PC-3 (cell line): ENCODE measurements at regions not wholly inside any gene's neighbourhood (a gene's known extent, or its start where the extent isn't known, plus 50 kb on each side); places are given as distances from the start of the nearest gene placed in this dataset.

Source experiments
- ATAC-seq: fragments of 200-7000 bp; cut with Tn5 transposase; 2 replicates; pipeline ENCODE4 v1.9.1; 2020; ENCODE audit warnings: mild to moderate bottlenecking, moderate library complexity
- BruUV-seq: library from RNA; stranded (reverse); fragments of 400-500 nt; replicated peaks from 2 replicates; lab custom pipeline; 2021; lab: Mats Ljungman, UMichigan
- CTCF ChIA-PET: fragments of 300-600 bp; sonication (Branson Sonifier 250); formaldehyde crosslinking; loops from one replicate; lab custom pipeline; 2022; ENCODE audit warnings: antibody characterized with exemption; lab: Charles Lee
- POLR2A ChIA-PET: fragments of 300-600 bp; sonication (Branson Sonifier 250); formaldehyde crosslinking; loops from one replicate; lab custom pipeline; 2022; ENCODE audit warnings: antibody characterized with exemption; ENCODE audit not compliant: unreplicated experiment; lab: Charles Lee
- DNase-seq: peaks from one replicate; pipeline ENCODE4 v3.0.0-alpha.2; 2015
- H2AFZ ChIP-seq: fragments of 300-600 bp; sonication (generic); 2 replicates; pipeline ENCODE4 v1.6.0; 2016; ENCODE audit warnings: antibody characterized with exemption, low read length
- H3F3A ChIP-seq: fragments of 300-600 bp; sonication (generic); one replicate; pipeline ENCODE4 v1.6.0; 2017; ENCODE audit warnings: antibody characterized with exemption, low read length, control low read depth, mild to moderate bottlenecking; ENCODE audit not compliant: unreplicated experiment
- H3K27ac ChIP-seq: fragments of 300-600 bp; sonication (generic); 2 replicates; pipeline ENCODE4 v1.5.1; 2016; ENCODE audit warnings: mild to moderate bottlenecking, low read length
- H3K27me3 ChIP-seq: fragments of 300-600 bp; sonication (generic); 2 replicates; pipeline ENCODE4 v1.6.1; 2016; ENCODE audit warnings: low read length, mixed read lengths
- H3K36me3 ChIP-seq: fragments of 300-600 bp; sonication (generic); 2 replicates; pipeline ENCODE4 v1.6.1; 2016; ENCODE audit warnings: low read depth, mixed run types, low read length, mixed read lengths
- H3K4me1 ChIP-seq: fragments of 300-600 bp; sonication (generic); 2 replicates; pipeline ENCODE4 v1.5.1; 2016; ENCODE audit warnings: low read length; ENCODE audit not compliant: insufficient read depth
- H3K4me2 ChIP-seq: fragments of 300-600 bp; sonication (generic); 2 replicates; pipeline ENCODE4 v1.6.0; 2016; ENCODE audit warnings: low read length
- H3K4me3 ChIP-seq: fragments of 300-600 bp; sonication (generic); 2 replicates; pipeline ENCODE4 v1.5.1; 2016; ENCODE audit warnings: mild to moderate bottlenecking, low read length, mixed read lengths
- H3K79me2 ChIP-seq: fragments of 300-600 bp; sonication (generic); 2 replicates; pipeline ENCODE4 v1.6.1; 2017; ENCODE audit warnings: low read length, mixed read lengths
- H3K9ac ChIP-seq: fragments of 300-600 bp; sonication (generic); 2 replicates; pipeline ENCODE4 v1.6.0; 2016; ENCODE audit warnings: mild to moderate bottlenecking, low read length
- H3K9me2 ChIP-seq: fragments of 300-600 bp; sonication (generic); replicated peaks from 2 replicates; pipeline ENCODE4 v1.6.1; 2016; ENCODE audit warnings: mixed run types, low read length, mixed read lengths
- H3K9me3 ChIP-seq: fragments of 300-600 bp; sonication (generic); 2 replicates; pipeline ENCODE4 v1.6.1; 2016; ENCODE audit warnings: low read length, mixed read lengths
- H4K20me1 ChIP-seq: fragments of 300-600 bp; sonication (generic); 2 replicates; pipeline ENCODE4 v1.6.1; 2016; ENCODE audit warnings: low read length, mixed read lengths
- CTCF ChIP-seq: fragments of 300-600 bp; sonication (generic); conservative IDR thresholded peaks from 2 replicates; pipeline ENCODE4 v1.5.1; 2017; ENCODE audit warnings: antibody characterized with exemption, low read depth, mild to moderate bottlenecking, low read length
- EZH2 ChIP-seq: fragments of 300-600 bp; sonication (generic); IDR thresholded peaks from one replicate; pipeline ENCODE4 v1.6.1; 2017; ENCODE audit warnings: antibody characterized with exemption, mild to moderate bottlenecking, low read length; ENCODE audit not compliant: unreplicated experiment
- EZH2phosphoT487 ChIP-seq: fragments of 300-600 bp; sonication (generic); IDR thresholded peaks from 2 replicates; pipeline ENCODE4 v1.6.1; 2018; ENCODE audit warnings: mild to moderate bottlenecking, antibody characterized with exemption, low read length, borderline replicate concordance
- intact Hi-C: fragments of 100-400 bp; cut with micrococcal nuclease; formaldehyde crosslinking; loops from 2 replicates; pipeline ENCODE4 v1.9.0; 2023

GRCh38 chr9:7578951-7579350 lies 220.6 kb downstream of the DMAC1 start:
- POLR2A ChIA-PET: no interaction called here
- intact Hi-C loops: no loop called here
- Histone ChIP-seq H4K20me1 (no peaks in the 10 kb centered on the region), H3K9me2 (no peaks in the 10 kb centered on the region), H3F3A (no peaks in the 10 kb centered on the region), H3K27ac (no peak overlapping the region), H3K9me3 (no peaks in the 10 kb centered on the region), H3K4me2 (no peak overlapping the region), H3K4me3 (no peak overlapping the region), H3K79me2 (no peaks in the 10 kb centered on the region), H3K9ac (no peak overlapping the region), H3K4me1 (no peaks in the 10 kb centered on the region), H3K27me3 (no peaks in the 10 kb centered on the region), H2AFZ (no peak overlapping the region), H3K36me3 (no peaks in the 10 kb centered on the region)
- no peak for DNase-seq
- BruUV-seq: no TSS peak
- CTCF ChIA-PET: no interaction called here
- TF ChIP-seq EZH2phosphoT487 (no peak), EZH2 (no peak), CTCF (no peak)
- no peak for ATAC-seq

GRCh38 chr9:7570107-7570720 lies 229.4 kb downstream of the DMAC1 start:
- BruUV-seq: no TSS peak
- Histone ChIP-seq H3K9ac (no peak overlapping the region), H3K9me3 (no peaks in the 10 kb centered on the region), H3K4me2 (no peak overlapping the region), H3F3A (no peaks in the 10 kb centered on the region), H4K20me1 (no peaks in the 10 kb centered on the region), H3K27ac (no peak overlapping the region), H3K4me1 (no peaks in the 10 kb centered on the region), H3K27me3 (no peaks in the 10 kb centered on the region), H3K9me2 (no peaks in the 10 kb centered on the region), H3K4me3 (no peak overlapping the region), H2AFZ (no peak overlapping the region), H3K79me2 (no peaks in the 10 kb centered on the region), H3K36me3 (no peaks in the 10 kb centered on the region; the same call in 1 of the 2 replicates)
- no peak for TF ChIP-seq EZH2
- peak; percentile 70 for TF ChIP-seq CTCF
- ATAC-seq (no peak), DNase-seq (peak; percentile 61)
- intact Hi-C loops: no loop called here
- CTCF ChIA-PET: interaction anchor here (0.6 kb wide), 1 partner anchor 89 kb away, joined by 3 read pairs; no protein-coding TSS in a partner anchor
- POLR2A ChIA-PET: no interaction called here

GRCh38 chr9:7567687-7568086 lies 231.9 kb downstream of the DMAC1 start:
- Histone ChIP-seq H3K27ac (no peak overlapping the region), H2AFZ (no peak overlapping the region), H3K27me3 (no peaks in the 10 kb centered on the region), H3F3A (no peaks in the 10 kb centered on the region), H3K9ac (no peak overlapping the region), H3K36me3 (no peaks in the 10 kb centered on the region; the same call in 1 of the 2 replicates), H3K79me2 (no peaks in the 10 kb centered on the region), H3K4me1 (no peaks in the 10 kb centered on the region), H3K4me2 (no peak overlapping the region), H3K9me3 (no peaks in the 10 kb centered on the region), H3K9me2 (no peaks in the 10 kb centered on the region), H3K4me3 (no peak overlapping the region), H4K20me1 (no peaks in the 10 kb centered on the region)
- TF ChIP-seq EZH2phosphoT487: no peak
- TF ChIP-seq CTCF: no peak
- POLR2A ChIA-PET: no interaction called here
- BruUV-seq: no TSS peak
- no peak for DNase-seq
- ATAC-seq: no peak
- CTCF ChIA-PET: no interaction called here
- intact Hi-C loops: no loop called here
